NT2/D1 (cell line): ENCODE measurements at regions not wholly inside any gene's neighbourhood (a gene's known extent, or its start where the extent isn't known, plus 50 kb on each side); places are given as distances from the start of the nearest gene placed in this dataset.

ENCODE experiments used
- YY1 ChIP-seq: IDR thresholded peaks from 2 replicates; pipeline ENCODE4 v1.6.1; 2011; ENCODE audit not compliant: insufficient read length, insufficient read depth
- ZNF274 ChIP-seq: IDR thresholded peaks from 2 replicates; pipeline ENCODE4 v1.6.1; 2011; ENCODE audit warnings: mild to moderate bottlenecking, low read depth, low read length

- TF ChIP-seq ZNF274 (no peak), YY1 (no peak)
Observed at GRCh38 chr13:83100237-83100636, 782.0 kb downstream of the SLITRK1 start.
